Retinal pigment epithelial cell (primary cell): ENCODE measurements at regions not wholly inside any gene's neighbourhood (a gene's known extent, or its start where the extent isn't known, plus 50 kb on each side); places are given as distances from the start of the nearest gene placed in this dataset.

Experiments used
- DNase-seq: peaks from one replicate; pipeline ENCODE4 v3.0.0-alpha.2; 2010; ENCODE audit warnings: low read depth
- H3K4me3 ChIP-seq: 2 replicates; pipeline ENCODE4 v1.5.1; 2011; ENCODE audit warnings: mild to moderate bottlenecking, low read length, control low read depth, moderate library complexity
- CTCF ChIP-seq: conservative IDR thresholded peaks from 2 replicates; pipeline ENCODE4 v1.5.1; 2011; ENCODE audit warnings: low read depth, low read length, control low read depth, inconsistent platforms

DNA sequence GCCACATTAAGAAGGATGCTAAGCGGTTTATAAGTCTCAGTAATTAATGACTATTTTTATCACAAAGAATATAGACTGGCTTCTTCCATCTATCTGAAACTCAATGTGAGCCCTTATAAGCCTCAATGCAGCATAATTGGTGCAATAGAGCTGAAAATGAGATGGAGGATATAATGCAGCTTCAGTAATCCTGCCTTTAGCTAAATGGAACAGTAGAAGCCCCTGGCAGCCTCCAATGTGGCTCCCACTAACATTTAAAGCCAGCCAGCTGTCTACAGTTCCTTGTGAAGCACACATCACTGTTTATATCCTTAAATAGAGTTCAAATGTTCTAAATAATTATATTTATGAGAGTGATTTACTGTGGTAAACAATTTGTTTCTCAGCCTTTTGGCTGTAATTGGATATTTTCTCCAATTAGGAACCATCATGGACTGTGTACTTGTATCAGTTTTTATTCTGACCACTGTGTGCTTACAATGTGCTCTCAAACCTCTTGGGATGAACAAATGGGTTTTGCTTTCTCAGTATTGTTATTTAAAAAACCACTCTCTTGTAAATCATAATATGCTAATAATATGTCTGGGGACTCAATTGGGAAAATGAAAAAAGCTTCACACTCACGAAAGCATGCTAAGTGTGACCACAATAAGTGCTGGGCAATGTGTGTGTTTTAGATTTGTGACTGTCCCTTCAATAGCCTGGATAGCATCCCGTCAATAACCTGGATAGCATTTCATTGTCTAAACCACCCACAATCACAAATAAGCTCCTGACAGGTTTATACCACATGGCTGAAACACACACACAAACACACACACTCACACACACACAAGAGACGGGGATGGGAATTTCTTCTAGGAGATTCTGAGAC is 366.6 kb downstream of the GBE1 start:
- H3K4me3 ChIP-seq, result no peak overlapping the region
- no peak for TF ChIP-seq CTCF
- peak; percentile 36 for DNase-seq

GRCh38 chr3:81393251-81393650 is 368.2 kb downstream of the GBE1 start:
- peak; percentile 46 for DNase-seq
- no peak overlapping the region for H3K4me3 ChIP-seq
- no peak for TF ChIP-seq CTCF

GRCh38 chr3:81390796-81391195 is 370.6 kb downstream of the GBE1 start:
- DNase-seq, result no peak
- no peak for TF ChIP-seq CTCF
- no peak overlapping the region for H3K4me3 ChIP-seq

DNA sequence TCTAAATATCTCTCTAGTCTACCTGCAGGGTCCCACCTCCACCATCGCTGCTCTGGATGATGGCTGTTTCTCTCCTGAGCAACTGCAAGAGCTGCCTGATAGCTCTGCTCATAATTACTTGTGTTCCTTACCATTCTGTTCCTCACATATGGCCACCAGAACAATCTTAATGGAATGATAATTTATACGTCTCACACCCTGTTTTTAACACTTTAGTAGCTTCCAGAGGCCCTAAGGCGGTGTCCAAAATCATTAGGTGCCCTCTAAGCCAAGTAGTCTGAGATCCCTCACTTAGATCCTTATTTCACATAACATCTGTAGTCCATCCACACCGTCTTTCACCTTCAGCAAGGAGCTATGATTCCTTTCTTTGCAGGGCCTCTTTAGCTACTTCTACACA is 373.3 kb downstream of the GBE1 start:
- DNase-seq, result no peak
- H3K4me3 ChIP-seq, result no peak overlapping the region
- TF ChIP-seq CTCF, result no peak

GRCh38 chr3:81382470-81382869 is 379.0 kb downstream of the GBE1 start:
- DNase-seq, result no peak
- no peak overlapping the region for H3K4me3 ChIP-seq
- TF ChIP-seq CTCF, result no peak

- no peak for DNase-seq
- no peak for TF ChIP-seq CTCF
- H3K4me3 ChIP-seq, result no peak overlapping the region
Measured at GRCh38 chr3:81380234-81380633, 381.2 kb downstream of the GBE1 start.
